T47D (cell line): ENCODE measurements at regions not wholly inside any gene's neighbourhood (a gene's known extent, or its start where the extent isn't known, plus 50 kb on each side); places are given as distances from the start of the nearest gene placed in this dataset.
A peak's percentile ranks its signal among the peaks of the same experiment; 100 is the strongest.
"Not testable (repeated sequence)": the region's sequence is repeated elsewhere in the genome, so short reads cannot be mapped to it uniquely, and the experiment has no call there.

Experiments used
- DNase-seq, 2 experiments: peaks; one replicate each; pipeline versions ENCODE4 v3.0.0 to v3.0.0-alpha.2; 2011 to 2012; ENCODE audit warnings: low read depth in 1 of 2, low spot score in 1 of 2
- JUND ChIP-seq: IDR thresholded peaks from 2 replicates; pipeline ENCODE4 v1.6.1; 2012; ENCODE audit warnings: low read depth
- in situ Hi-C: cut with HindIII; loops from 2 replicates; pipeline ENCODE4 v1.10.0; 2016; ENCODE audit warnings: low sequenced_read_pairs, low pct_unique_long_range_greater_than_20kb

GRCh38 chr9:83116026-83116425 is 53.1 kb upstream of the RASEF start:
- TF ChIP-seq JUND, result no peak
- in situ Hi-C loops, result no loop called here
- peak in 1 of 2 experiments; percentile 64 for DNase-seq

- in situ Hi-C loops, DNase-seq: not testable (repeated sequence)
These were observed 50.5 kb upstream of the RASEF start for GRCh38 chr9:83113445-83113844.
